HG03575 (cell line): ENCODE measurements at regions not wholly inside any gene's neighbourhood (a gene's known extent, or its start where the extent isn't known, plus 50 kb on each side); places are given as distances from the start of the nearest gene placed in this dataset.

Source experiments
- ATAC-seq: cut with Tn5 transposase; IDR thresholded peaks from one replicate; pipeline ENCODE4 v1.9.1; 2021; ENCODE audit not compliant: unreplicated experiment, insufficient number of reproducible peaks, low FRiP score; ENCODE audit errors: extremely low read depth

DNA sequence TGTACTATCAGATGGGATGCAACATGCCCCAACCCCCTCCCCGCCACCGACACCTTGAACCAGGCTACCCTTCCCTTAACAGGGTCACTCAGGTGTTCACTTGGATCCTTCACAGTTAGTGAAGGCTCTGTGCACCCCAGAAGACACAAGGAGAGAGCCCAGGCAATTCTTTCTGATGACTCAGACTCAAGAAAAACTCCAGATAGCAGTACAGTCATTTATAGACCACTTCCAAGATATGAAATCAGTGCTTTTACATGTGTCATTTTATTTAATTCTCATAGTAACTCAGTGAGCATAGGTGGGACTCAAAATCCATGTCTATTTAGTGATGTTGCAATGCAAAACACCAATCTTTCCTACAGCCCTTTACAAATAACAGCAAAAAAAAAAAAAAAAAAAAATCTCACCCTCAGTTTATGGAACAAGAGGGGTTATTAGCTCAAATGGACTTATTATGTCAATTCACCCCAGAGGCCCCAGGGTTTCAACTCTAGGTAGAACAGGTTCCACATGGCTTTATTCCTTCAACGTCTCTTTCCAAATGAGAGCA is 71.9 kb downstream of the FOXD1 start:
- ATAC-seq = no peak

DNA sequence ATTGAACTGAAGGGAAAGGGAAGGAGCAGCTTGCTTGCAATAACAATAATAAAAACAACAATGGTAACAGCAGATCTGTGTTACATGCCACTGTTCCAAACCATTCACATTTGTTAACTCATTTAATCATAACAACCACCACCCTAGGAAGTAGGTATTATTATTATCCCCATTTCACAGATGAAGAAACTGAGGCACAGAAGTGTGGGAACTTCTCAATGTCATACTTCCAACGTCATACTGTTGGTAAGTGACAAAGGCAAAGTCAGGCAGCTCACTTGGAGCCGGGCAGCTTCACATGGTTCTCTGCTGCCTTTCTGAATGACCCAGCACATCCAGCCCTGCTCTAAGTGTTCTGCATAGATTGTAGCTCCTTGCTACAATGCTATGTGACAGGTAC is 72.6 kb downstream of the FOXD1 start:
- no peak for ATAC-seq

DNA sequence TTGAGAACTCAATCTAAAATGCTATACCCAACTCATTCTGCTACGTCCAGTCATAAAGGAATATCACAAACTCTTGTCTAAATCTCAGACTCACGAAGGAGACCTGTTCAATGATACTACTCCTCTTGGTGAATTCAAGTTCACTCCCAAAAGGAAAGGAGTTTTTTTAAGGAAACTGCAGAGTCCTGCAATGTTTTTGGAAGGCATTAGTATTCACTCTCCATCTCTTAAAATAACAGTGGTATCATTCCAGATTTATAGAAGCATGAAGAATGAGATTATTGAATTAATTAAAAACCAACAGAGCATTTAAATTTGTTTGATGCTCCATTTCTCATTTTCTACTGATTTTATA is 73.4 kb downstream of the FOXD1 start:
- no peak for ATAC-seq

DNA sequence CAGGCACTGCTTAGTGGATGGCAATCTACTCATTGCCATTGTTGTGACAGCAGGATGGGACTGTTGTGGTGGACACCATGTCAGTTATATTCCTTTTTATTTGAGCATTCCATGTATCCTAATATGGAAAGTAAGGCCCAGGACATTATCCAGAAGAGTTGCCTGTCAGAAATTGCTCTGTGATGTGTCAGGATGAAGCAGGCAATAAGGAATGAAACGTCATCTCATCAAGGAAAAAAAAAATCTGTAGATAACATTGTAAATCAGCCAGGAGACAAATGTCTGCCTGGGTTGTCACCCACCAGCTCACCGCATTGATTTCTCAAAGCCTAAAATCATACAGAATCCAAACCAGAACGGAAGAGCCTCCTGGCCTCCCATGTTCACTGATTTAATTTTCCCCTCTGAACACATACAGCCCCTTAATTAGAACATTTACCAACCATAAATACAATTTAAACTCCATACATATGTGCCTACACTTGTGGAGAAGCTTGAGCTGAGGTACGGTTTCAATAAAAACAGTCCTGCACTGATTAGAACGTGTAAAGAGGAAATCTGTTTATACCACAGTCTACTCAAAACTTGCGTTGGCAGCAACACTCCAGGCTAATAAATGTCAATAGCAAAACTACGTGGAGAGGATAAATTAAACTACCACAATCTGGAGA is 73.9 kb downstream of the FOXD1 start:
- no peak for ATAC-seq

DNA sequence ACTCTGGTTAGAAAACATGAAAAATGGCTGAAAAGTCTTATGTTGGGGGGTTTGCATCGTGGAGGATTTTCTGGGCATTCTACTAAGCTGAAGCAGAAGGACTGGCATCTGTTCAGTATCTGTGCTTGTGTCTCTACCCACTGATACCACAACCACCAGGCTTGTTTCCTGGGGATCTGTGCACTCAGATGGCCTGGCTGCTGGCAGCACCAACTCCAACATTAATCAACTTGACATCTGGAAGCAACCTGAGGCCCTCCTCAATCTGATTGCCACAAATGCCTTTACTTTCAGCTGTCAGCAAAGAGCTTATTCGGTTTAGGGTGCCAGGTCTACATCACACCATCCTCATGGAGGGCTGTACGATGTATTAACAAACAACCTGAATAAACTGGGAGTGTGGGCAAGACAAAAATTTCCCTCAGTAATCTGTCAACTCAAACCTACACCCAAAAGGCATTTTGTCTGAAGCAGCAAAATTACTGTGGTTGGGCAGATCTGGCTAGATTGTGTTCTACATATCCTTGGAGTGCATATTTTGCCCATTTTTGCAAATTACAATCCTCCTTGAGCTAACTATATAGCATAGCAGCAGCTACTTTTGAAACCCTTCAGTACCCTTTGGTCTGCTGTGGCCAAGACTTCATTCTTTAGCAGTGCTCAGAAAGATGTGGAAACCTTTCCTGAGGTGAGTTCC is 74.6 kb downstream of the FOXD1 start:
- no peak for ATAC-seq

DNA sequence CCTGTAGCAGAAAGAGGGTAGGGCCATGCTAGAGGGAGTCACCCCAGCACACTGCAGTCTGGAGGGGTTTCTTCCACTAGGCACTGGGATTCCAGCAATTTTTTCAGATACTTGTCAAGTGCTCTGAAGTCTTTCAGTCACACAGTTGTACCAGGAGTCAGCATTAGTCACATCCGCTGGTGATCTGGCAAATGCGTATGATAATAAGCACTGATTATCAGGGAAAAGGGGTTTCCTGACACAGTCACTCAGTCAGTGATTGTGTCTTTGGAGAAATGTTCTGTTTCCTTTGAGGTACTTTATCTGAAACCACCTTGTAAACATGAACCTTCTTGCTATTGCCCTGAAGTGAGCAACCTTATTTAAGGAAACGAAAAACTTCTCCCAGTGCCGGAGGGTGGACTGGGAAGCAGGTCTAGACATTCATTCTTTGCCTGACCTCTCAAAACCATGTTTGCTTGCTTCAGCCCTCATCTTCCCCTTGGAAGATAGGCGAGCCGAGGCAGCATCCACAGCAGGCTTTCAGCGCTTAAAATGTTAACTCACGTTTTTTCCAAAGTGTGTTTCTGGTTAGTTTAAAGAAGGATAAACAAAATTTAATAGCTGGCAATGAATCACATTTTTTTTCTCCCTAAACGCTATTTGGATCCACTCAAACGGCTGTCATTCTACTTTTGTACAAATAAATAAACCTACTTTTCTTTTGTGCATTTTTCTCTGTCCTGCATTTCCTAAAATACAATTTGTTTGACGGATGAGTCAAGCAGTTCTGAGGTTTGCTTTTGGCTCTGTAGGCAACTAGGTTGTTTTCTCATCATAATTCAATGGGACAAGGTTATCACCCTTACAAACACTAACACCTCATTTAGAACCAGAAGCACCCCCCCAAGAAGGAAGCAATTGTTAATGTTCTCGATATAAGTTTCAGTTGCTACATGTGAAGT is 77.7 kb downstream of the FOXD1 start:
- ATAC-seq = no peak

DNA sequence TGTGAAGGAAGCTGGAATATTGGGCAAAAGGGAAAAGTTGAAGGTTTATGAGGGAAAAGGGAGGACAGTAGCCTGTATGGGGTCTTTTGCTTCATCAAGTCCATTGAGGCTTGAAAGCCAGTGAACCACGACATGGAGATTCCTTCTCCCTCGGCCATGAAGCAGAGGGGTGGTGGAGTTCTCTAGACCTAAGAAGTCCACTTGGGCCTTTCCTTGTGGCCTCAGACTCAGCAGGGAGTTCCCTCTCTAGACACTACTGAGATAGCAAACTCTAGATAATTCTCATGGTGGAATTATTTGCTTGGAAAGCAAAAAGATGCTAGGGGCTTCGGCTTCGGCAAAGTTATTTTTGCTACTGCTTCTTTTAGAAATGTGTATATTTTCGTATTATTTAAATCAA is 78.5 kb downstream of the FOXD1 start:
- no peak for ATAC-seq

DNA sequence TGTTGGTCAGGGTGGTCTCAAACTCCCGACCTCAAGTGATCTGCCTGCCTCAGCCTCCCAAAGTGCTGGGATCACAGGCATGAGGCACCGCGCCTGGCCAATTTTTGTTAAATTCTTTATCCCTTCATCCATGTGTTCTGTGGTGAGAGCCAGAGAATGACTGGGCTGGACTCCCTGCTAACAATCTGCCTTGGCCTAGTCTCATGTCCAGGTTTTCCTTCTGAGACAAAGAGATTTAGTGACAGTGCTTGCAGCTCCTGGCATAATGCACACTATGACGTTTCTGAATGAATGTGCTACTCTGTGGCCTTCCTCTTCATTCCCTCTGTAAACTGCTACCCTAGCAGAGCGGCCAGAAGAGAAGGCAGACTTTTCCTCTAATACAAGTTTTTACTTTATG is 79.3 kb downstream of the FOXD1 start:
- ATAC-seq = no peak

DNA sequence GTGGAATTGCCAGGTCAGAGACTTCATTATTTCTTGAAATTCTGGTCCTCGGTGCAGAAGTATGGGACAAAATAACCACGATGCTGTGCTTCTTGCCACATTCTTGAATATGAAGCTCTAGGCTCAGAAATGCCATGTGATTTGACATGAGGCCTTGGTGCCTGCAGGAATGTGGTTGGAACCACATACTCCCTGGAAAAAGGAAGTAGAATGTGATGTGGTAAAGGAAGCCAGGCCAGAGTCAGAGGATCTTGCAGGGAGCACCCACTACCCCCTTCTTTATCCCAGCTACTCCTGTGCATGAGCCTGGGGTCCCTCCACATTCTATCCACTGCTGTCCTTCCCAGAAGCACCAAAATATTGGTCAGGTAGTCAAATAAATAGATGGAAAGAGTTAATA is 80.9 kb downstream of the FOXD1 start:
- no peak for ATAC-seq

DNA sequence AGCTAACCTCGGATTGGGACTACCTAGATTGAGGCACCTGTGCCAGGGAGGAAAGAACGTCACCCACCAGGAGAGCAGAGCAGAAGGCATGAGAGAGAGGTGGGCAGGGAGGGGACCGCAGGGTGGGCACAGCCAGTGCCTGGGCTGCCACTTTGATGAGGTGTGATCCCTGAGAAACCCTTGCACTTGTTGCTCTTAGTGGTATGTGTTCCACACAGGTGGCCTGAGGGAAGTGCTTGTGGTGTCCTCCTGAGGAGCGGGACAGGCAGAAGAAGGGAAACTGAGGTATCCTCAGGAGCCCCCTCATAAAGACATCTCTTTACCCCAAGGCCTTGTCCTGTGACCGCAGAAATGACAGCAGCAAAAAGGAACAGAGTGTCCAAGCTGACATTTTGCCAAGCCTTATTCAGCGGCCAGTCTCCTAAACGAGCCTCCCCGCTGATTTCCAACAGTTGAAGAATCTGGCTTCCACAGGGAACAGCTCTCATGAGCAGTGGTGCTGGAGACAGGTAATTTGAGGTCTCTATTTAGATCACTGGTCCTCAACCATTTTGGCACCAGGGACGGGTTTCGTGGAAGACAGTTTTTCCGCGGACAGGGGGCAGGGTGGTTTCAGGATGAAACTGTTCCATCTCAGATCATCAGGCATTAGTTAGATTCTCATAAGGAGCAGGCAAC is 82.4 kb downstream of the FOXD1 start:
- no peak for ATAC-seq

DNA sequence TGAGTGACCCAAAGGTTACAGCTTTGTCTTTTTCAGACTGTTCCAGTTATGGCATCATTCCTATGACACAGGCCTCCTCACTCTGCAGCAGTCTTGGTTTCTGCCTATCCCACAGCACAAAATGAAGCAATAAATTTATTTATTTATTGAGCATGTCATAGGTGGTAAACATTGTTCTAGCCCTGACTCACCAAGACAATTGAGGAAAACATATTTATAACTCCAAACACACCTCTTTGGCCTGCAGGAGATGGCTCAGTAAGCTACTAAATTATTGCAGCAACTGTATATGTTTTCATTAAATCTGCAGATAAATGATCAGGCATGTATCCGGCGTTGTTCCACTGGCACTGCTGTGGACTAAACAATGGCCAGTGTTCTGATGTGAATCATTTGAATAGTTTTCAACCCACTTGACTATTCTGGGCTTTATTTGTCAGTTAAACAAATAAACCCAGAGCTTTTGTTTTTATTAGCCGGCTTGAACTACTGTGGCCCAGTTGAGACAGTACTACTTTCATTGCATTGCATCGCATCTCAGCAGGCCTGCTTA is 83.2 kb downstream of the FOXD1 start:
- no peak for ATAC-seq

DNA sequence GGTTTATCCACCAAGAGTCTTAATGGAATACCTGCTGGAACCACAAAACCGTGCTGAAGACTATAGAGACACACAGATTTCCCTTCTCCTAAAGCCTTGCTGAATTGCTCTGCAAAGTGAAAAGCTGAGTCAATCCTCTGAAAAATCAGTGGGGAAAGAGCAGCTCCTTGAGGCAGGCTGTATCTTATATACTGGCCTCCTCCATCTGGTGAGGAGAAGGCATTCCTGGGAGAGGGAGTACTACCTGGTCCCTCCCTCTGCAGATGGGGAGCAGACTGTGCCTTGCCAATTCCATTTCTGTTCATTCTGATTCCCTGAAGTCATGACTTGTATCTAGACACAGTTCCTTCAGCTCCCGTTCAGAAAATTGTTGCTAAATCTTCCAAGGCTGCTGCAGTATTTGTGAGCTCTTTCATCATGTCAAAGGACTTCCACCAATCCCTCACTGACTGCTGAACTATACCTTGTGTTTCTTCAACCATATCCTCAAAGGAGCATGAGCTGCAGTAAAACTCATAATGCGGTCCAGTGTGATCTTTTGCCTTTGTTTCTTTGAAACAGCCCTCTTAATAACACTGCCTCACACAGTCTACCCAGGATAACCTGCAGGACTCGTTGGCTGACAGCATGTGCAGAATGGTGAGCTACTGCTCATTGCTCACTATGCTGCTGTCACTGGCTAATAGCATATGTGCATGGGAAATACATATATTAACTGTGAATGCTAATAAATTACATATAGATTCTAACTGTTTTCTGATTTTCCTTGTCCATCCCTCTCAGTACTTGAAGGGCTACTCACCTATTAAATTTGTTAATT is 84.5 kb downstream of the FOXD1 start:
- no peak for ATAC-seq

DNA sequence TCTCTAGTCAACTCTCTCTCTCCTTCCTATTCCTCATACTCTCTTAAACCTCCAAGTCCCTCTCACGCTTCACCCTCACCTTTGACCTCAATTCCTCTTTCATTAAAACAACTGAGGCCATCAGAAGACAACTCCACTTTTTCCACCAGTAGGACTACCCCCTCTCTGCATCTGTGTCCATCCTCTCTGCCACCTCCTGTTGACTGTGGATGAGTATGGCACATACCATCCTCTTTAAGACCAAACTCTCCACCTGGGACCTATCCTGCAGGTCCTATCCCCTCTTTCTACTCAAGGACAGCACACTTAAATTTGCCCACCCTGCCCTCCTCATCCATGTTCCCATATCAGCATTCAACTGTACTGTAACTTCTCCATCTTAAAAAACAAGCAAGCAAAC is 89.2 kb downstream of the FOXD1 start:
- no peak for ATAC-seq

DNA sequence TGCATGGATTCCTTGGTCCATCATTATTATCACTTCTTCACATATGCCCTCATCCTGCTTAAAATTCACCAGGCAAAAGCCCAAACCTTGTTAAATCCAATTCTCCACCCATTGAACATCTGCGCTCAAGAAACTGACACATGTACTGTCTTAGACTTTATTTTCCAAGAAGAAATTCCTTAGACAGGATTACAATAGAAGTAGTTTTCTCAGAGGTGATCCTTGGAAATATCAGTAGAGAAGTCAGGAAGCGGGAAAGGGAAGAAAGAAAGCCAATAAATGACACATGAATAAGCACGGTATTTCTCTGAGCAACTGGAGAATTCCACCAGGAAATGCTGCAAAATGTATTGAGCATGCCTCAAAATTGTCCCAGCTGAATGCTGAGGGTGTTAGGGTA is 90.2 kb downstream of the FOXD1 start:
- no peak for ATAC-seq

DNA sequence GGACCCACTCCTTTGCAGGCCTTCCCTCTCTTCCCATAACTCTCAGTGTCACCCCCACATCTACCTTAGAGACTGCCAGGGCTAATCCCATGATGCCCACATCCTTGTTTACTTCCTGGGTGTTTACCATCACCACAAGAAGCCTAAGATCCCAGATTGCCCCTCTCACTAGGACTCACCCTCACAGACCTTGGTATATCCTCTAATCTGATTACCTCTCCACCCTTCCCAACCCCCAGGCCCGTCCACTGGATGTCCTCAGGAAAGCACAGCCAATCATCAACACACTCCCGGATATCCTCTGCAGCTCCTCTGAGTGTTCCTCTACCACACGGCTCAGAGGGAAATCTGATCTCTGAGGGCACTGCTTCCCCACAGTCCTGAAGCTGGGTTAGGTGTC is 91.0 kb downstream of the FOXD1 start:
- no peak for ATAC-seq

DNA sequence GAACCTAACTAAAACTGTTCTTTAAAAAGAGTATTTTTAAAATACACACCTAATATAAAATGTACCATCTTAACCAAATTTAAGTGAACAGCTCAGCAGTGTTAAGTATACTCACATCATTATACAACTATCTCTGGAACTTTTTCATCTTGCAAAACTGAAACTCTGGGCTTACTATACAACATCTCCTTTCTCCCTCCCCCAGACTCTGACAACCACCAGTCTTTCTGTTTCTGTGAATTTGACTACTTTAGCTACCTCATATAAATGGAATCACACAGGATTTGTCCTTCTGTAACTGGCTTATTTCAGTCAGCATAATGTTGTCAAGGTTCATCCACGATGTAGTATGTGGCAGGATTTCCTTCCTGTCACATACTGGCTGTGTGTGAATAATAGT is 93.5 kb downstream of the FOXD1 start:
- ATAC-seq = no peak

DNA sequence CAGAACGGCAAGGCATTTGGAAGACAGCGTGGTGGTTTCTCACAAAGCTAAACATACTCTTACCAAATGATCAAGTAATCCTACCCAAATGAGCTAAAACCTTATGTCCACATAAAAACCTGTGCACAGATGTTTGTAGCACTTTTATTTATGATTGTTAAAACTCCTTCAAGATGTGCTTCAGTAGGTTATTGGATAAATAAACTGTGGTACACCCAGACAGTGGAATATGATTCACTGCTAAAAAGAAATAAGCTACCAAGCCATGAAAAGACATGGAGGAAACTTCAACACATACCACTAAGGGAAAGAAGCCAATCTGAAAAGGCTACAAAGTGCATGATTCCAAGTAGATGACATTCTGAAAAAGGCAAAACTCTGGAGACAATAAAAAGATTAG is 94.2 kb downstream of the FOXD1 start:
- no peak for ATAC-seq

DNA sequence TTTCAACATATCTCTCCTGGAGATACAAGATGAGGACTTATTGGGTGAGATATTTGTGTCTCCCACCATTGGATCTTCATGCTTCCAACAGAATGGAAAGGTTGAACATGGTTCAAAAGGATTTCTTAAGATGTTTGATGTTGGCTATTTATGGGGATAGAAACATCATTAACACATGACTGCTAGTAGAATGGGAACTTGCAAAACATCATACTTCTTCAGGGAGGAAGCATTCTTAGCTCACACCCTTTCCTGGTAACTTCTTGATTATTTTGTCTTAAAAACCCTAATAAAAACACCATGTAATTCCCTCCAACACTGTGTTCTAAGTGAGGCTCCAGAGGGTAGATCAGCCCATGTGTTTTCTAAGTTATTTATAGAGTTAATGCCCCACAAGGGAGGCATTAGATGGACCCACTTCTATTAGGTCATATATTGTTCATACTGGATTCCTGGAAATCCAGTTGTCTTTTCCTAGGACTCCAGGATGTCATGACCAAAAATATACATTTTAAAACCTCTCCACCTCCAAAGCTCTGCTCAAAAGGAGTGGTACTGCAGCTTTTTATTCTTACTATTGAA is 95.8 kb downstream of the FOXD1 start:
- ATAC-seq = no peak
